Glomerular endothelial cell (primary cell): ENCODE measurements at regions not wholly inside any gene's neighbourhood (a gene's known extent, or its start where the extent isn't known, plus 50 kb on each side); places are given as distances from the start of the nearest gene placed in this dataset.
A peak's percentile ranks its signal among the peaks of the same experiment; 100 is the strongest.

Experiments used
- DNase-seq: peaks from one replicate; pipeline ENCODE4 v3.0.0-alpha.2; 2011; ENCODE audit warnings: low read depth, low spot score; ENCODE audit errors: extremely low read depth

- DNase-seq = no peak
These were observed 67.7 kb upstream of the JCAD start for GRCh38 chr10:30127120-30127541.

- DNase-seq = no peak
These were observed 66.1 kb upstream of the JCAD start for GRCh38 chr10:30125496-30125895.

- DNase-seq = no peak
These were observed 65.3 kb upstream of the JCAD start for GRCh38 chr10:30124704-30125103.

GRCh38 chr10:30121401-30121800 lies 62.0 kb upstream of the JCAD start:
- no peak for DNase-seq

GRCh38 chr10:30118590-30118989 lies 59.2 kb upstream of the JCAD start:
- DNase-seq = no peak

- DNase-seq = no peak
These were observed 58.6 kb upstream of the JCAD start for GRCh38 chr10:30117812-30118501.

- no peak for DNase-seq
These were observed 56.7 kb upstream of the JCAD start for GRCh38 chr10:30116041-30116491.

GRCh38 chr10:30115626-30115940 lies 56.2 kb upstream of the JCAD start:
- no peak for DNase-seq

GRCh38 chr10:30114881-30115625 lies 55.7 kb upstream of the JCAD start:
- DNase-seq = no peak

GRCh38 chr10:30114401-30114800 lies 55.0 kb upstream of the JCAD start:
- DNase-seq = no peak

GRCh38 chr10:30111340-30112022 lies 52.1 kb upstream of the JCAD start:
- DNase-seq = peak; percentile 78
